GM21515 (cell line): ENCODE measurements at regions not wholly inside any gene's neighbourhood (a gene's known extent, or its start where the extent isn't known, plus 50 kb on each side); places are given as distances from the start of the nearest gene placed in this dataset.

Source experiments
- ATAC-seq: cut with Tn5 transposase; IDR thresholded peaks from one replicate; pipeline ENCODE4 v1.9.1; 2021; ENCODE audit not compliant: unreplicated experiment

DNA sequence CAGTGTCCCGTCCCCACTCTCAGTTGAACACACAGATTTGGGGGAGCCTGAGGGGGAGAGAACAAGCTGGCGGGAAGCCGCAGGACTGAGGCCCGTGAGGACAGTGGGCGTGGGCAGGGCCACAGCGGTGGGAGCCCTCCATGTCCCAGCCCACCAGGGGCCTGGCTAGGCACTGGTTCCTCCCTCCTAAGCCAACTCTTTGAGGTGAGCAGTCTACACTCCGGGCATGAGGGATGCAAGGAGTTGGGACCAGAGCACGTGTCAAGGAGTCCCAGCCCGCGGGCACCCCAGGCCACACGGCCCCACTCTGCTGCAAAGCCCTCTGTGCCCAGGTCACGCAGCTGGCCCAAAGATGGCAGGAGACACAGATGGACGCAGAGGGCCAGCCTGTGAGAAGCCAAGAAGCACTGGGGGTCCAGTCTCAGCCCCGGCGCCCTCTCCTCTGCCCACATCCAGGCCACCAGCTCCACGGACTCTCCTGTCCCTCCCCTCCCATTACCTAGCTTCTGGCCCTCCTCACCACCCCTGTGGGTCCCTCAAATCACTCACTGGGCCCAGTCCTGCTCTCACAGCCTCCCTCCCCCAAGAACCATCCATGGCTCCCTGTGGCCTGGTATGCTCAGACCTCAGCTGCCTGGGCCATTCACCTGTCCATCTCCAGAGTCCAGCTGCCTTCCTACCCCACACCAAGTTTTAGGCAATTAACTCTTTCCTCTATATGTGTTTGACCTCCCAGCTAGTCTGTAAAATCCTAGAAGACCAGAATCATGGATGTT, 206.5 kb downstream of the RBFOX3 start:
- no peak for ATAC-seq

DNA sequence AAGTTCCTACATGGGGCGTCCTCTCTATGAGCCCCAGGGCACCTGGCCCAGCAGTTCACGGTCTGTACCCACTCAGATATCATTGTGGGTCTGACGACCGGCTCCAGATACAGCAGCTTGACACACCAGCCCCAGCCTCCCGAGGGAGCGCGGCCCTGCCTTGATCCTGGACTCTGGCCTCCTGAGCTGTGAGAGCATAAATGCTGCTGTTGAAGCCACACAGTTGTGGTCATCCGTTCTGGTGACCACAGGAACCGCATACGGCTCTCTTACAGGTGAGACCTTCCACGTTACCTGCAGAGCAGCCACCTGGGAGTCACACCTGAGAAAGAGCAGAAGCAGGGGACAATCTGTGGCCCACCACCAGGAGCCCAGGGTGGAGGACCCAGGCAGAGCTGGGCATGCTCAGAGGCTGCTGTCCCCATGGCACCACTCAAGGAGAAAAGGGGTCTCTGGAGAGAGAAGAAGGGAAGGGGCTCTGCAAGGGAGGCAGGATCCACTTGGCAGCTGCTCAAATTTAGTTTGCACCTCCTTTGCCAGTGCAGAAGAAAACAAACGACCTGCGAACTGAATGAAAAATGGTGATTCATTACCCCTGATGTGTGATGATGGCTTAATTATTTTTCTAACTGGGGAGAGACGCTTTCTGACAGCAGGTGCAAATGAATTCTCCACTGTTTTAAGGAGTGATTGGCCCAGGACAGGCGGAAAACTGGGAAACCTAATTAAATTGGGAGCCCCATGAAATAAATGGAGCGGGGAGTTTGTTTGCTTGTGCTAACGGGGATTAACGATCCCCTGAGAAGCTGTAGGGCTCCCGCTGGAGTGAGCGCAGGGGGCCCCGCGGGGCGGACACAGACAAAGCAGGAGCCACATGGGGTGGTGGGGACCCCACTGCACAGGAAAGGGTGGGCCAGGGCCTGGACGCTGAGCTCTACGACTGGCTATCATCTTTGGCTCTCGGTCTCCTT, 208.9 kb downstream of the RBFOX3 start:
- ATAC-seq: no peak

DNA sequence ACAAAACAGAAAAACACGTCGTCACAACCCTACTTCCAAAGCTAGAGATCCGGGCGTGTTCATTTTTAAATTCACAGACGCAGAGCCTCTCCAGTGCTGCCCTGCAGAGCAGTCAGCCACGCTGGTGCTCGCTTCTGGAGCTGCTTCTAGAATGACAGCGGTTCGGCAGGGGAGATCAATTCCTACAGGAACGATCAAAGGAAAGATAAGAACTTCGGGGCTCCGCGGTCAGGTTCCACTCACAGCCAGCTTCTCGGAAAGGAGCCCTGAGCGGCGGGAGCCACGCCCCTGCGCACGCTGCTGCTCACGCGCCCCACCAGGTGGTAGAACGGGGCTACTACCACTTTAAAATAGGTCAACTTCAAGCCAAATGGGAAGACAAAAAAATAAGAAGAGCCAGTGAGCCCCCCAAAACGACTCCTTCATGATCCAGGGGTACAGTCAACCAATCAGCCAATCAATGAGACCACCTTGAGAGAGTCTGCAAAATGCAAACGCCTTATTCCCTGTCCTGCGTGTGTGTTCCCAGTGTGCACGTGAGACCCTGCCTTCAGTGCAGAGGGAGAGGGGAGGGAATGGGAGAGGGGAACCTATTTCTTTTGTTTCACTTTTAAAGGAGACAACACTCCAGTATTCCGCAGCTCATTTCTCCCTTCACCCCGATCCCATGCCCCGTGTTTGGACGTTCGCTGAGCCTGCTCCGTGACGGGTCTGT, 209.7 kb downstream of the RBFOX3 start:
- ATAC-seq: peak; percentile 56

DNA sequence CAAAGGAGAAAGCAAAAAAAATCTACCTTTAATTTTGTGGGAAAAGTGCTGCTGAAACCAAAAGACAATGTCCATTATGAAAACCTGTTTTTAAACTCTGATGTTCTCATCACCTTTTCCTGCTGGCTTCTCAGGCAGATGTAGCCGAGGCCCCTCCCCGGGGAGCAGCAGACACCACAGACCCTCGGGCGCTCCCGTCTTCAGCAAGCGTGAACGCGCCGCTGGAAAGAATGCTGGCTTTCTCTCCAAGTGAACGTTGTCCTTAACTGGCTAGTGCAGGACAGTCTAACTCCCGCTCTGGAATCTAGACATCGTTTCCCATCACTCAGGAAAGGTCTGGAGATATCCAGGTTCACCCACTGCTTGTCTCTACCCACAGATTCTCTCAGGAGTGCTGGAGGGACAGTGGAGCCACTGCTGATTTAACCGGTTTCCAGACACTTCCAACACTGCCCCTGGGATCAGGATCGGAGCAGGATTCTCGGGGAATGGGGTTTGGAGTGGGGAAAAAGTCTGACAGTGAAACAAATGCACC, 211.2 kb downstream of the RBFOX3 start:
- ATAC-seq: no peak

DNA sequence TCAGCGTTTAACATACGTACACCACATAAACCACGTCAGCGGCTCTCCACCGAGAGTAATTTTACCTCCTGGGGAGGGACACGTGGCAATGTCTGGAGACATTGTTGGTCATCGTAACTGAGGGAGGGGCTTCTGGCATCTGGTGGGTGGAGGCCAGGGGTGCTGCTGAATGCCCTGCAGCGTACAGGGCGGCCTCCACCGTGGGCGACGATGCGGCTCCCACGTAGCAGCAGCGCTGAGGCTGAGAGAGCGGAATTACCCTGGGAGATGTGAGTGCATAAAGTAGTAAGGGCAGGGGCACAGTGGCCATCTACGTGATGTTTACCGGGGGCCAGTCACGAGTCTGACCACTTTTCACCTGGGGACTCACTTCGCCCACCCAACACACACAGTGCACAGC, 212.4 kb downstream of the RBFOX3 start:
- ATAC-seq: no peak

DNA sequence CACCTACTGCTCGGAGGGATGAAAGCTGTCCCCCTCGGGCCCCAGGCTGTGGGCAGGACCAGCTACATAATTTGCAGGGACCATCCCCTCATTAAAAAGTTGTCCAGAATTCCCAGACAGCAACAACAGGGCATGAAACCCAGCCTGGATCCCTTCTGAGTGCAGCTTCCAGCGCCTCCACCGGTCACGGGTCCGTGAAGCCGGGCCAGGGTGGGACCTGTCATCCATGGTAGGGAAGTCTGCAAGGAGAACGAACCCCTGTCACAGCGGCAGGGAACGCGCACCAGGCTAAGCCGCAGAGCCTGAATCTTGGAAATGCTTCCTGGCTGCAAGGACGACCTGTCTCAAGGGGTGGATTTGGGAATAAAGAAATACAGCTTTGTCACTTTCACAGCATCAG, 214.2 kb downstream of the RBFOX3 start:
- no peak for ATAC-seq

DNA sequence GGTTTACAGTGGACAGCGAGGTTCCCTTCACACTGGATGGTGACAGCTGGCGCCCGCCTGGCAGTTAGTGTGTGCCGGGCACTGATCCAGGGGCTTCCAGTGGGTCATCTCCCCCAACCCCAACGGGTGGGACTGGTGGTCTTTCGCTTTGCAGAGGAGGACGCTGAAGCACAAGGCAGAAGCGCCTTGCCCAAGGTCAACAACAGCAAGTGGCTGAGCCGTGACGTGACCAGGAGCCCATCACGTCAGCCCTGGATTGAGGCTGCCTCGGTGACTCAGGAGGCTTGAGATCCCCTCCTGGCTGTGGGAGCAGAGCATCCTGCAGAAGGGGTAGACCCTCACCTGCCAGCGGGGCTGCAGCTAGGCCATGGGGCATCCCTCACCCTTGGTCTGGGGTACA, 215.3 kb downstream of the RBFOX3 start:
- no peak for ATAC-seq

DNA sequence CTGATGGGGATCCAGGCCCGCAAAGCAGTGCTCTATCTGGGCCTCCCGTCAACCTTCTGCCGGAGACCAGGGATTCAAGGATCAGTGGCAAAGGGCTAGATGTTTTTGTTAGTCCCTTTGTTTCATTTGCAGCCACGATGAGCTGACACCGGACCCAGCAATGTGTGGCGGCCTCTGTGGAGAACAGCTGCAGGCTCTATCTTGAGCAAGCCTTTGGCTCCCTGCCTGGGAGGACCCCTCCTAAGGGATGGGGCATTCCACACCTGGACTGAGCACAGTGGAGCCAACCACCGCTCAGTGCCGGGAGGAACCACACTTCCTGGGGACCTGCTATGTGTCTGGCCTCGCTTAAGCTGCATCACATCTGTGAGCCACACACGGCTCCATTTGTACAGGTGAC, 215.8 kb downstream of the RBFOX3 start:
- no peak for ATAC-seq

DNA sequence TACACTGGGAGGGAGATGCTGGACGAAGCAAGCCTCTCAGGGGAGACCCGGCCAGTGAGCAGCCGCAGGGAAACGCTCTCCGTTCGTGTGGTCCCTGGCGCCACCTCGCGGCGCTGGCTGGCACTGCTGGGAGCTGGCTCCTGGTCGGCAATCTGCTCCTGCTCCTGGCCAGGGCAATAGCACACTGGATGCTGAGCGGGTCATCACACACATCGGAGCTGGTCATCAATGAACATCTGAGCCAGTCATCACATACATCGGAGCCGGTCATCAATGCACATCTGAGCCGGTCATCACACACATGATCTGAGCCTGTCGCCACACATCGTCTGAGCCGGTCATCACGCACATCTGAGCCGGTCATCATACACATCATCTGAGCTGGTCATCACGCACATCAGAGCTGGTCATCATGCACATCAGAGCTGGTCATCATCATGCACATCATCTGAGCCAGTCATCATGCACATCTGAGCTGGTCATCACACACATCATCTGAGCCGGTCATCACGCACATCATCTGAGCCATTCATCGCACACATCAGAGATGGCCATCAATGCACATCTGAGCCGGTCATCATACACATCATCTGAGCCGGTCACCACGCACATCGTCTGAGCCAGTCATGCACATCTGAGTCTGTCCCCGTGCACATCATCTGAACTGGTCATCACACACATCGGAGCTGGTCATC, 217.3 kb downstream of the RBFOX3 start:
- ATAC-seq: no peak

DNA sequence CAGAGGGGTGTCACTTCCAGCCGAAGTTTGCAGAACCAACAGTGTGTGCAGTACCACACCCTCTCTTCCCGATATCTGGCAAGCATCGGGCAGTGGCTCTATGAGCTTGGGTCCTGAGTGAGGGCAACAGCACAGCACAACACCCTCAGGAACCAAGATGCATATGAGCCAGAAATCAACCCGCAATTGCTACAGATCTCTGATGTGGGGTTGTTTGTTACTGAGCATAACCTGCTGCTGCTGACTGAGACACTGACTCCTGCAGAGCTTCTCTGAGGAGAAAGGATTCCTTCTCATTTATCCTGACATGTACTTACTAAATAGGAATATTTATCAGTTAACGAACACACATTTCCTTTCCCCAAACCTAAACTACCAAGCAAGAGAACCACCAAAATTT, 218.3 kb downstream of the RBFOX3 start:
- ATAC-seq: no peak

DNA sequence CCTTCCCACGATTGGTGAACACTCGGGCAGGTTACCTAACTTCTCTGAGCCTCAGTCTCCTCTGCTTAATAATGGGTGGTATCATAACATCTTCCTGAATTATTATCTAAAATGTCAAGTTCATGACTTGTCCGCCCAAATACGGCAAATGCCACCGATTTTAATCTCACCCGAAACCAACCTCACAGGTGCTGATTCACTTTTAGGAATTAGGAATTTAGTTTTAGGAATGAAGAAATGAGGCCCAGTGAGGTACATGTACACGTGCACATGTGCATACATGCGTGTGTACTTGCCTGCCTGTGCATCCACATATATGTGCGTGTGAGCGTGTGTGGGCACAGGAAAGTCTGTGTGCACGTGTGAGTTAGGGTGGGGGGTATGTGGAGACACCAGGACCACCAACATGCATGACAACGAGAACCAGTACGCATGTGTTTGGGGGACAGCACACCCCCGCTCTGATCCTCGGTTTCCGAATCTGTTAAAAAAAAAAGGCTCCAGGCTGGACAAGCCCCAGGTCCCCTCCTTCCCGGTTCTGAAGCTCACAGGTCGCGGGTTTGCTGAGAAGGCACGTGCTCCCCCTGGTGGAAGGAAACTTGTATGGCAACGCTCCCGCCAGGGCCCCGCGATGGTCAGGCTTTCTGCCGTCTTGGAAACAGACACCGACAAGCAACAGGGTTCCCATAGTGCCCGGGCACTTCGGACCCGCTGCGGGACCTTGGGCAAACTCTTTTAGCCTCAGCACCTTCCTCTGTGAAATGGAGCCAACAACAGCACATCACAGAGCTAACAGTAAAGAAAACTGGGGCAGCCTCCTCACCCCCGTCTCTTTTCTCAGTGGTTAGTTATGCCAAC, 219.2 kb downstream of the RBFOX3 start:
- no peak for ATAC-seq

DNA sequence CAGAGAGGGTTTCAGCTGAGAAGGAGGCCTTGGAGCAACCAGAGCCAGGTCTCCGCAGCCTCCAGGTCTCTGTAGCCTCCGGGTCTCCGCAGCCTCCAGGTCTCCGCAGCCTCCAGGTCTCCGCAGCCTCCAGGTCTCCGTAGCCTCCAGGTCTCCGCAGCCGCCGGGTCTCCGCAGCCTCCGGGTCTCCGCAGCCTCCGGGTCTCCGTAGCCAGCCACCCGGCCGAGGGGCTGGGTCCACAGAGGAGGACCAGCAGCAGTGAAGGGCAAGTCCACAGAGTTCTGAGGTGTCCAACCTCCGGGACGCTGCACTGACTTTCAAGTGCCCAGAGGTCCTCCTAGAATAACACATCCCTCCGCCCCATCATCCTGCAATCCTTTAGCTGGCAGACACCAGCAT, 221.0 kb downstream of the RBFOX3 start:
- ATAC-seq: no peak

DNA sequence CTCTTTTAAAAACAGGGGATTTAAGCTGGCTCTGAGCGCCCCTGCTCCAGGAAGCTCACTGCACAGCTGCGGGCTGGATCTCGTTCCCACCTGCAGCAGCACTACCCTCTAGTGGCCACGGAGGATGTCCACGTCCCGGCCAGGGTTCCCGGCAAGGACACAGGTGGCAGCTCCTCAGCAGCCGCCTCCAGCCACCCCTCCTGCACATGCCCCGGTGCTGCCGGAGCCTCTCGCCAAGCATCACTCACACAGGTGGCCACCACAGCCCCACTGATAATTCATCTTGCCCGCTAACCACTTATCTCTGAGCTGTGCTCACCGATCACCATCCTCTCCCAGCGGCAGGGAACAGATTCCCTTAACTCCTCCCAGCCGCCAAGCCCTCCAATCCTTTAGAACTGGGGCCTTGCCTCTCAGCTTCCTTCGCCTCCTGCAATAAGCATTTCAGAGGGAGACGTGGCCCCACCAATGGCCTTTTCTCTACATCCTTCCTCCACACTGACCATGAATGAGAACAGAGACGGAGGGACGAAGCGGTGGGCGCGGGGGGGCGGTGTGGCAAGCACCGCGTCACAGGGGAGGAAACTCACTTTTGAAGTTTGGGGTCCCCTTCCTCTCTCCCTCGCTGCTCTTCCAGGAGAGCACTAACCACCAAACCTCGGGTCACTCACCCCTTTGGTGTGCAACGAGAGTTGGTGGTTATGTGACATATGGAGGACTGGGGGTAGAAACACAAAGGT, 222.1 kb downstream of the RBFOX3 start:
- no peak for ATAC-seq

DNA sequence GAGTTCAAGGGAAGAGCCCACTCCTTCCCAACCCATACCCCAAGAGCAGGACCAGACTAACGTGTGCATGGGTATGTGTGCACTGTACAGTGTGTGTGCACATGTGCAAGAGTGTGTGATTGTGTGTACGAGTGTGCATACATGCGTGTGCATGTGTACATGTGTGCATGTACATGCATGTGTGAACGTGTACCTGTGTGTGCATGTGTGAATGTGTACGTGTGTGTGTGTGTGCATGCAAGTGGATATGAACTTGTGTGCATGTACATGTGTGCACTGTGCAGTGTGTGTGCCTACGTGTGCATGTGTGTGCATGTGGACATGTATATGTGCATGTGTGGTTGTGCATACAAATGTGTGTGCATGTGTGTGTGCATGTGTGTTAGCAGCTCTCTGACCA, 223.1 kb downstream of the RBFOX3 start:
- ATAC-seq: no peak

DNA sequence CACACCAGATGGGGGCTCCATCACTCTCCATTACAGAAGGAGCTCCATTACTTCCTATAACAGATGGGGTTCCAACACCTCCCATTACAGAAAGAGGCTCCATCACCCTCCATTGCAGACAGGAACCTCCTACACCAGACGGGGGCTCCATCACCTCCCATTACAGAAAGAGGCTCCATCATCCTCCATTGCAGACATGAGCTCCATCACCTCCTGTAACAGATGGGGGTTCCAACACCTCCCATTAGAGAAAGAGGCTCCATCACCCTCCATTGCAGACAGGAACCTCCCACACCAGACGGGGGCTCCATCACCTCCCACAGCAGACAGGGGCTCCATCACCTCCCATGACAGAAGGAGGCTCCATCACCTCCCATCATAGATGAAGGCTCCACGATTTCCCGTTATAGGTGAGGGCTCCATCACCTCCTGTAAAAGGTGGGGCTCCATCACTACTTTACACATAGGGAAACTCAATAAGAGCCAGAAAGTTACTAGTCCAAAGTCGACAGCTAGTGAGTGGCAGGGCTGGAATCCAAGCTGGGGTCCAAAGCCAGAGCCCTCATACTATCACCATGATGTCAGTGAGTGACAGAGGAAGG, 224.8 kb downstream of the RBFOX3 start:
- no peak for ATAC-seq

DNA sequence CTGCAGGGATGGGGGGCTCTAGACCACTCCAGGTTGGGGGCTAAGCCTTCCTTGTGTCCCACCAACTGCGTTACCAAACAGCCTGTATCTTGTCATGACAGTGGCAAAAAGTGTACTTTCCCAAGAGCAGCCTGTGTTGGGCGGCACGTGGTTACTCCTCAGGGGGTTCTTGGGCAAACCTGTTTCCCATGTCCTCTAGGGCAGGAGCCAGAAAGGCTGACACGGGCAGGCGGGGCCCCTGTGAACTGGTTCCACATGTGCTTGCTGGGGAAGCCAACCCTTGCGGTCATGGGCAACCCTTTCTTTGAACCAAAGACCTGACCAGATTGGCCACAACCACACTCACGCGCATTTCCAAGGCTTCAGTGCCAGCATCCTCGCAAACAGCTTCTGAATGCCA, 228.5 kb downstream of the RBFOX3 start:
- ATAC-seq: no peak

DNA sequence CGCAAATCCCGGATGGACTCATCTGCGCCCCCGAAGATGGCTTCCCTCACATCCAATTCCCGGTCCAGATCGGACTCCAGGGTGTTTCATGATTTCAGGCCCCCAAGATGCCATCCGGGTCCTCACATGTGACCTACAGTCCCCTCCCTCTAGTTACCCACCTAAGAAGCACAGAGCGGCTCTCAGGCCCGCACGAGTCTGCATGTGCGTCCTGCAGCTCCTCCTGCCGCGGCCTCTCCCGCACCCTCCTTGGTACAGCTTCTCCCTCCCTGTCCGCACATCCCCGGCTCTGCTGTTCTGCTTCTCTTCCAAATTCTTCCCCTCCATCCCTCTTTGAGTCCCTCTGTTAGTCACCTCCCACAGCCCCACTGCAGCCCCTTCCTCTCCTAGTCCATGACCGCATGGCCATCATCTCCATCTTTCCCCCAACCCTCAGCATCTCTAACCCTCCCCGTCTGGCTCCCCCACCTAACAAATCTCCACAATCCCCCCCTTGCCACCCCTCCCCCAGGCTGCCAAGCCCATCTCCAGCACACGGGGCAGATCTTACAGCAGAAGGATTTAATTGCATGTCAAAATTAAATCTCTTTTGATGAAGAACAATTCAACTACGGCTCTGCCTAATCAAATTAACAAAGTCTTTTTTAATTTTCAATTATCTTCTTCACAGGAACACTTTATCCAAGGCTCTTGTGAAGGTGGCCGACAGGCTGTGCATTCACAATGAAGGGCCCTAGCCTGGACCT, 231.0 kb downstream of the RBFOX3 start:
- ATAC-seq: no peak

DNA sequence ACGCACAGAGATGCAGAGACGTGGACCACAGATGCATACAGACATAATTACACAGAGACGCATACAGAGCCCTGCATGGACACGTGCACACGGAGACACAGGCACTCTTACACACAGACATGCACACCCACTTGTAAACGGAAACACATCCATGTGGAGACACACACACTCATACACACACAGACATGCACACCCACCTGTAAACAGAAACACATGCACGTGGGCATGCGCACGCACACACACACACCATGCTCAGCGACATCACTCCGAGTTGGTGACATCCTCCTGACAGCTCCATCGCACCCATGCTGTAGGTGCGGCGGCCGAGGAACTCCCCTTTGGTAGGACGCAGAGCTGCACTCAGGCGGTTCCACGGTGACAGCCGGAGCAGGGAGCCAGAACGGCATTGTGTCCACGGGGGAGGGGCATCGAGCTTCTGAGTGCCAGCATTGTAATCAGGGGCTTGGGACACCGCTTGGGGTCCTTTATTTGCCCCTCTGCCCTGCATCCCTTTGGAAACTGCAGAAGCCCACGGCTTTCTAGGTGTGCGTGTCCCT, 233.5 kb downstream of the RBFOX3 start:
- no peak for ATAC-seq
